Stimulated activated naive CD8-positive, alpha-beta T cell treated with anti-CD3 and anti-CD28 coated beads, Interleukin-15, Interleukin-2, amounts not matched to agents 100 U/mL and 50 U/mL, for 24 hours (primary cell): ENCODE measurements at regions not wholly inside any gene's neighbourhood (a gene's known extent, or its start where the extent isn't known, plus 50 kb on each side); places are given as distances from the start of the nearest gene placed in this dataset.

Source experiments
- ATAC-seq: fragments of 150-1000 bp; cut with Tn5 transposase; one replicate; pipeline ENCODE4 v1.10.0; 2021
- DNase-seq: peaks from one replicate; pipeline ENCODE4 v3.0.0; 2021

DNA sequence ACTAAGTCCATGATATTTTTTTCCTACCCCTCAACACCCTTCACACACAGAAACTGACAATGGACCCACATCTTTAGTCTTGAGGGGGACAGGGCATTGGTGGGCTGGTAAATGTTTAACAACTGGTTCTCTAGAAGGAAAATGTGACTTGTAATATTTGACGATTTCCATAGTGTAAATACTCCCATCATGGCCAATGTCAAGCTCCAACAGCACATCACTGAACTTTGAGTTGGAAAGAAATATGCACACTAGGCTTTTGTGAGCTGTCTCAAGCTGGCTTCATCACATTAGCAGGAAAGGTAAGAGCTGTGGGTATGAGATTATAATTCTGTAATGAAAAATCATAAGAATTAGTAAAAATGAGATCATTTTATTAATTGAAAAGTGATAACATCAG lies 189.9 kb upstream of the PRLR start:
- ATAC-seq = no peak
- no peak for DNase-seq

DNA sequence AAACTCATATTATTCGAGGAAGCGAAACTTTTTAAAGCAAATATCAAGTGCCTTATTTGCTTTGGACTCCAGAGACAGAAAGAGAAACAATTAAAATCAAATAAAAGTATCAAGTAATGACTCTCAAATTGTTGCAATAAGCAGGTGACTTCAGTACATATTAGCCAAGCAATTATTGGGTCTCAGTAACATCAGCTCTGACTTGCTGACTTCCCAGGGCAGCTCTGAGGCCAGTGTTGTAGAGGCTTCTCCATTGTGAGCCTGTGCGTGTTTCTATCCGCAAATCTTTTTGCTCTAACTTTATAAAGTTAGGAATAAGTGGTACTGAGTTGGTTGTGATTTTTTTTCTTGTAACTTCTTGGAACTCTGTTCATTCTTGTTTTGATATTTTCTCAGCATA lies 186.8 kb upstream of the PRLR start:
- ATAC-seq (no peak), DNase-seq (no peak)

DNA sequence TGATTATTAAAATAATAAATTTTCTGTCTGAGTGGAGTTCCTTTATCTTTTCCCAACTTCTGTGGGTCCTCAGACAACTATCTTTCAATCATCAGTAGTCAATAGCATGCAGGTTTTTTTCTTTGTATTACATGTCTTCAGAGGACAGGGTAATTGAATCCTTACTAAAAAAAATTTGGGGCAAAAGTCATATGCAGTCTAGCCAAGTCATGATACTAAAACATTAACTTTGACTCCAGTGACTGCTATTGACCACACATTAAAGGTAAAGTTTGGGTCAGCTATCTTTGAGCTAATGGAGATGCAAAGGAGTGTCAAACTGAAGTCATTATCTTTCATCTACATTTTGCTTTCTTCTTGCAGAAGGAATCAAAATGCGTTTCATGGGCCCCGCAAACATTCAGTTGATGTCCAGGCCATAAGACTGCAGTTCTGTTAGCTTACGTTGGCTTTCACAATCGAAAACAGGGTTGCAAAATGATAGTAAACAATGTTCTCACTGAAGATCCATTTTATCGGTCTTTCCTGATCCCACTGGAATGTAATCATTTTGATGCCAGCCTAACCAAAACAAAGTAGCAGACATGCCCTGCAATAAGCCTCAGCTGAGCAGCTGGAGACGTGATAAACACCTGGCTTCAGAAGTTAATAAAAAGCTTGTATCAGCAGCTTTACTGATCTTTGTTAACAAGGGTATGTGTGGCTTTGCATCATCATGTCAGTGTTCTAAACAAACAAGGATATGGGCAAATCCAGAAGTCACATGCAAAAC lies 186.1 kb upstream of the PRLR start:
- no peak for DNase-seq
- ATAC-seq = no peak

DNA sequence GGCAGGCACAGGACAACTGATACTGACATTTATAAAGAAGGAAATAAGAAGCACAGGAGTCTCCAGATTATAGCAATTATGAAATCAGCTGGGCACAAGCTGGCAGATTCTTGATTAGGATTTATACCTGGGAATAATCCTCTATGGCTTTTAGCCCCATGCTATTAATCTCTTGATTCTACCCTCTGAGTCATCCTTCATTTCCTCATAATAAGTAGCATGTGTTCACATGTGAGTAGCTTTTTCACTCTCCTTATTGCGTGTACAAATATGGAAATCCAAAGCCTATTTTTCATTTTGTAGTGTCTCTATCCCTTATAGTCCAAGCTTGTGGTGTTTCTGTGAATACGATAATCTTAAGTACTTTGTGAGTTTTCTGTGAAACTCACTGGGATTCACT lies 185.0 kb upstream of the PRLR start:
- ATAC-seq (no peak), DNase-seq (no peak)

DNA sequence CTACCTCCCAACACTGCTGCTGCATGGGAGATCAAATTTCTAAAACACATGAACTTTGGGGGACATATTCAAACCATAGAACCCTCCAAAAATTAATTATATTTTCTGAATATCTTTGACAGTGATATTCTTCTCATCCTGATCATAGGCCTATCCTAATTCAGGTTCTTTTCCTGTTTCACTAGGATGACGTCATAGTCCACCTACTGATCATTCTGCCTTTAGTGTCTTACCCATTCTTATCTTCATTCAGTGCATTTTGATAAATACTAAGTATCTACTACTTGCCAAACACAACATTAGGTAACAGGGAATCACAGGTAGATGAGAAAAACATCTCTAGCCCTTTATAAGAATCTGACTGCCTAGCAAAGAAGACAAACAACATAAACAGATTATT lies 179.1 kb upstream of the PRLR start:
- no peak for DNase-seq
- ATAC-seq = no peak

DNA sequence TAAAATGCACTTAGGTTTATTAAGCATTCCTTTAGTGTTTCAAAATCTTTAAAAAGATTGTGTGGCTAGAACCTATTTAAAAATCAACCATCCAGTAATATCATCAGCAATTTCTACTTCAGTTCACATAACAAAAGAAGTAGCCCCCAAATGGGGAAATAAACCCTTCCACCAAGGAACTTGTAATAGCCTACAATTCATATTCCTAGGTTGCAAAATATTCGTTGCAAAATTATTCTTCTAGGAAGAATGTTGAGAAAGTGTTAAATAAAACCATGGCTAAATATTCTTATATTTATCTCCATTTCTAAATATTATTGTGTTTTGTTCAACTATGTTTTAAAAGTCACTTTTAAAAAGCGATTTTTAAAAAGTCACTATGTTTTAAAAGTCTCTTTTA lies 177.9 kb upstream of the PRLR start:
- no peak for ATAC-seq
- DNase-seq = no peak

DNA sequence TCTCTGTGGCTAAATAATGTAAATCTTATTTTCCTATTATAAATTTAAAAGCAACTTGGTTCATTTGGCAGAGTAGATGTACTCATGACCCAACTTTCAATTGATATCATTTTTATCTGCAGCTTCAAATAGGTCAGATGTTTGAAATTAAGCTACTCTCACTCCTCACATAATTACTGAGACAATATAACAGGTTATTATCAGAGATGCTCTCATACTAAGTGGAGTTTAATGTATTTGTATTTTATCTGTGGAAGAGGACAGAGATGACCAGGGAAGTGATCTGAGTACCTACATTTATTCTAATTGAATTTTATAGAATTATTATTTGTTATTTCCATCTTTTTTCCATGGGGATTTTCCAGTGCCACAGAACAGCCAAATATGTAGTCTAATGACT lies 177.4 kb upstream of the PRLR start:
- DNase-seq (no peak), ATAC-seq (no peak)

DNA sequence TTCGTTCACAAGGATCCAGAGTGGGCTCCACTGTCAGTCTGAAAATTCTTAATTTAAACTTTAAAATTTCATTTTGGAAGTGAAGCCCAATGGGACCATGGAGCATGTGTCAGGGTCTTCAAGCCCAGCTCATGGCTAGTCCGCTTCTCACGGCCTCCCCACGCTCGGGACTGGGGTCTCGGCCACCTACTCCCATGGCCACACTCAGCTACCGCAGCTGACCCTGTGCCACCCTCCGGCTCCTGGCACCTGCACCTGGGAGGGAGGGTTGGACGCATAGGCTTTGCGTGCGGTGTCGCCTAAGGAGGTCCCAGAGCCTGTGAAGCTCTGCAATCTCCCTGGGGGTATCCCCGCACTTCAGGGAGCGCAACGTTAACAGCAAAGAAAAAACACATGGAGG lies 175.7 kb upstream of the PRLR start:
- ATAC-seq (no peak), DNase-seq (no peak)

DNA sequence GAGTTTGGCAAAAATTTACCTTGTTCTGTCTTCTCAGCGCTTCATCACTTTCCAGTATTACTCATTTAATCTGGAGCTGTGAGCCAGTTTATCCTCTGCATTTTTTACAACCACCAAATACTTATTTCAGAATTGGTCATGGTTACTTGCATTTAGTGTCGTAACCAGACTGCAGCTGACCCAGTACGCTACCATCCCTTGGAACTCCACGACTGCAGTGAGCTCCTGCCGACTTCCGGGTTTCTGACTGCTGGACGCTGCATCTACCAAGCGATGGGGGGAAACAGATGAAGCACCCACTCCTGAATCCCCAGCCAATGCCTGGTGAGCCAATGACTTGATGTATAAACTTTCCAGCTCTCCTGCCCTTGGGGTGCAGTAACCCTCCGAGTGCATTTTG lies 174.4 kb upstream of the PRLR start:
- ATAC-seq = no peak

DNA sequence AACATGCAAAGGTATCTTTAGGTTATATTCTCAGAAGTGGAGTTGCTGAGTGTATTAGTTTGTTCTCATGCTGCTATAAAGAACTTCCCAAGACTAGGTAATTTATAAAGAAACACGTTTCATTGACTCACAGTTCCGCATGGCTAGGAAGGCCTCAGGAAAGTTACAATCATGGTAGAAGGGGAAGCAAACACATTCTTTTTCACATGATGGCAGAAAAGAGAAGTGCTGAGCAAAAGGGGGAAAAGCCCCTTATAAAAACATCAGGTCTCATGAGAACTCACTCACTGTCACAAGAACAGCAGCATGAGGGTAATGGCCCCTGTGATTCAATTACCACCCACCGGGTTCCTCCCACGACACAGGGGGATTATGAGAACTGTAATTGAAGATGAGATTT lies 163.6 kb upstream of the PRLR start:
- DNase-seq = no peak
- no peak for ATAC-seq

More for the DNA sequence above, 174.4 kb upstream of the PRLR start:
- no peak for DNase-seq

DNA sequence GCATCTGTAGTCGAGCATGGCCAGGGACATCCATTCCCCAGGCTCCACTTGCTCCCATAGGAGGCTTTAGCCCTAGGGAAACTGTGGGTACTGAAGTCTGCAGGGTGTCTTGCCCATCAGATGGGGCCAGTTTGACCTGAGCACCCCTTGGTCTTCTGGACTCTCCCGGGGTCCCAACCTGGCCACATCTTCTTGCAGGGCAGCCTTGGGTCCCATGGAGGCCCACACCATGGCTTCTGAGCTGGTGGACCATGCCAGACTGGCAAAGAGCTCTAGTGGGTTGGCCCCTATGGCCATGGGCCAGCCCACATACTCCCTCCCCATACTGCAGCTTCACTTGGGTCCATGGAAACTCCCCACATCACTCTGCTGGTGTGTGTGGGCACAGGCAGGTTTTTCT lies 154.4 kb upstream of the PRLR start:
- no peak for ATAC-seq

DNA sequence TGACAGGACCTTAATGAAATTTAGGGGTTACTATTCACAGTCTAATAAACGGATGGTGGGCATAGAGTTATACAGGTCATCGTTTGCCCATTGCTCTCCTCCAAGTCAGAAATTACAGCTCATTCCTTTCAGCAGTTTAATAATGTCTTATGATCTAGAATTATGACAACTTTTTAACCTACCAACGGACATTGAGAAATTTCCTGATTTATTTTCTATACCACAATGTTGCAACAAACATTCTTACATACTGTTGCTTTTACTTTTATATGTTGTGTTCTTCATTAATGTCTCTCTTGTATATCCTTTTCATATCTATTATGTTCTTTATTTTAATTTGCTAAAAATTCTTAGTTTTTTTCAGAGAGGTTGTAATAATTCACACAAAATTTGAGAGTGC lies 152.8 kb upstream of the PRLR start:
- ATAC-seq (no peak), DNase-seq (no peak)

More for the DNA sequence above, 154.4 kb upstream of the PRLR start:
- no peak for DNase-seq

DNA sequence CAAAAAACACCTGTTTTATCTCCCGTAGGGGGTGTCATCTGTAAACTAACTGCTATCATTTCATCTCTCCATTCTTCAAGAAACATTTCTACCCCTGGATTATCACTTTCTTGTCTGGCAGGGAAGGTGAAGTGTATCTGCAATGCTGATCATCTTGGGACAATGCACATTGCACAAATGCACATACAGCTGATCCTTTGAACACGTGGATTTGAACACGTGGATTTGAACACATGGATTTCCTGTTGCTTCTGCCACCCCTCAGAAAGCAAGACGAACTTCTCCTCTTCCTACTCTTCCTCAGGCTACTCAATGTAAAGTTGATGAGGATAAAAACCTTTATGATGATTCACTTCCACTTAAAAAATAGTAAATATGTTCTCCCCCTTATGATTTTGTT lies 147.4 kb upstream of the PRLR start:
- DNase-seq (no peak), ATAC-seq (no peak)

DNA sequence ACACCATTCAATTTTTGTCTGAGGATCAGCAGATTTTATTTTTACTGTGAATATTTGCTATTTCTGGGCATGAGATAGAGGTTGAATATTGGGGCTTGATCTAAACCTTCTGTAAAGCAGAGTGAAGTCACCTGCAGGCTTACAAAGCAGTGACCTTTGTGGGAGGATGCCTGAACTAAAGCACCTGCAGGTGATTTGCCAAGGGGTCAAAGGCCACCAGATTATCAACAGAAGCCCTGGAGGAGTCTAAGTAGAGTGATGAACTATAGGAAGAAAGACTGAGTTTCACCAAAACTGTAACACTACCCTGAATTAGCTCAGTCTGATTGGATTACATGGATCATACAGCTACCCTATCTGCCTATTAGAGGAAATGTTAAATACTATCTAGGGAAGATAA lies 144.3 kb upstream of the PRLR start:
- ATAC-seq (no peak), DNase-seq (no peak)

DNA sequence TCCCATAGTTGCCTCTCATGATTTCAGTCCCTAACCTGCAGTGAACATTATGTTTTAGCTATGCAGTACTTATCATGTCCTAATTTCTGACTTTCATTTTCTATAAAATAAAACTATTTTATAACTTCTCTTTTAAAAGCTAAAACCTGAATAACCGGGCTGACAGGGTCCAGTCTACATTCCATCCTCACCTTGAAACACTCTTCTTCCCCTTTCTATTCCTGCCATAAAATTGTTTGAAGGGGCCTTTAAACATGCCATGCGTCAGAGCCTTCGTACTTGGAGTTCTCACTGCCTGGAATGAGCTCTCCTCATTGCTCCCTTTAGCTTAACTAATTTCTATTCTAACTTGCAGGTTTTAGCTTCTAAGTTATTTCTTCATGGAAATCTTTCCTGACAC lies 143.0 kb upstream of the PRLR start:
- DNase-seq (no peak), ATAC-seq (no peak)

DNA sequence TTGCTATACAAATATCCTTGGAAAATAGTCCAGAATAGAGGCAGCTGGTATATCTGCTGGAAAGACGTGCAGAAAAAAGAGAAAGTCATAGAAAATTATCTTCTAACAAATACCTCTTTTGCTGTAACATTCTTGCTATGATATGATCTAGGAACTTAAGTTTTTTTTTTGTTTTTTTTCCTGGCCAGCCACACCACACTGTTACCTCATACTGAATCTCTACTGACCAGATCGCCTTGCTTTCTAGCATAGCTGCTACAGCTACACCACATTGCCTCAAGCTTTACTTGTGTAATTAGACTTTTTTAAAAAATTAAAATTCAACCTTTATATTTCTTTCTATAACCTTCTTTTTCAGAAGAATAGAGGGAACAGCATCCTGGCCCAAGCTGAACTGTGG lies 142.2 kb upstream of the PRLR start:
- DNase-seq (no peak), ATAC-seq (no peak)

DNA sequence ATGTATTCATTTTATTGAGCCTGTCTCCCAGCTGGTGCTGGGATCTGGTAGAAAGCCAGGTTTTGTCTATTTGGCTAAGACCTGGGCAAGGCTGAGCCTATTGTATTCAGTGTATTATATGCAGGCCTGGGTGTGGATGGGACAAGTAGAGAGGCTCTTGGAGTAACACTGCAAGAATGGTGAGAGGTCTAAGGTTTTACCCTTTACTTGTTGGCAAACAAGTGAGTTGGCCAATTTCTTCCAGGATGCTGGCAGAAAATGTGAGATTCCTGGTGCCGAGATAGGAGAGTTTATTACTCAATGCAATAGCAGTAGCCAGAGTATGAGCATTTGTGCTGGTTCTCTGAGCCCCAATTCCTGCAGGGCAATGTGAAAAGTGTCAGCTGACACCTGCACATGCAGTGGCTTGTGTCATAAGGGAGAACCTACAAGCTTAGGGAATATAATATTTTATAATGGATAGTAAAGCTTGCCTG lies 141.7 kb upstream of the PRLR start:
- no peak for DNase-seq
- ATAC-seq = no peak

DNA sequence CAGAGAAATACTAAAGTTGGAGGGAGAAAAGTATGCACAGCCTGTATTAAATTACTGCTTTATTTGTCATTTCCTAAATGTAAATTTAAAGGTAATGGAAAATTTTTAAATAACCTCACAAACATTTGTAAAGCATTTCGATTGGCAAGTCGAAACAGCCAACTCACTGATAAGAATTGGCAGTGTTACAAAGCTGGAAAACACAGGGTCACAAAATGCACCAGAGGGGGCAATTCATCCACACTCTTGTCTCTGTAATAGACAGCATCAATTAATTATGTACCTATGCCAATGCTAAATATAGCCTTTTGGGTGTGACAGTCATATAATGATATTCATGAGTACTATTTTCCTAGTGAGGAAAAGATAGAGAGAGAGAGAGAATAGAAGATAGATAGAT lies 140.6 kb upstream of the PRLR start:
- ATAC-seq (no peak), DNase-seq (no peak)

DNA sequence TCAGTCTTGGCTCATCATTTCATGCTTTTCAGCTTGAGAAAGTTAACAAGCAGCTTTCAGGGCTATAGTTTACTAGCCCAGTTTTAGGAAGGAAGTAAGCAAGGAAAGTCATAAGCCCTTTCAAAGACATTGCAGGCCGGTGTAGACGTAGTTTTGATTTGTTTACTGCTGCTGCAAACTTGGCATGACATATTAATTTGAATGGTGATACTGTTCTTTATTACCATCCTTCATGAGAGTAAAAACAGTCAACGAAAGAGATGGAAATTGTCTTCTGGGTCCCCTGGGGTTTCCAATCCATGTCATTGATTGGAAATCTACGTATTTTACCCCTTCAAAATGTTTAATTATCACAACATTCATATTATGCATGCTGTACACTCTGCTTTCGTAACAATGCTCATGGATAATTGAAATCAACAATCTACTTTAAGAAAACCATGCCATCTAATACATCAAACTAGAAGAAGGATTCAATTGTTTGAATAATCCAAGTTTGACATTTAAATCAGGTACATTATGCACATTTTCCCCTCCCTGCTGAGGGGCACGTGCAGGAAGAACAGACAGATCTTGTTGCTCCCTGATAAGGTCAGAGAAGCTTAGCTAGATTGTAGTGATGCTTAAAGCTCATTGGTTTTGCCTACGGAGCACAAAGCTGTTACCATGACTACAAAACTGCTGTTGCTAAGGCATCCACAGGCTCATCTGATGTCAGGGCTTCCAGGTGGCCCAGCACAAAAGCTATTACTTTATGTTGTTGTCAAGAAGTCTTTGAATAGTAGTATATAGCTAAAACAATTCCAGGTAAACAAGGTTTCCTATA lies 139.9 kb upstream of the PRLR start:
- DNase-seq = no peak
- ATAC-seq = no peak

DNA sequence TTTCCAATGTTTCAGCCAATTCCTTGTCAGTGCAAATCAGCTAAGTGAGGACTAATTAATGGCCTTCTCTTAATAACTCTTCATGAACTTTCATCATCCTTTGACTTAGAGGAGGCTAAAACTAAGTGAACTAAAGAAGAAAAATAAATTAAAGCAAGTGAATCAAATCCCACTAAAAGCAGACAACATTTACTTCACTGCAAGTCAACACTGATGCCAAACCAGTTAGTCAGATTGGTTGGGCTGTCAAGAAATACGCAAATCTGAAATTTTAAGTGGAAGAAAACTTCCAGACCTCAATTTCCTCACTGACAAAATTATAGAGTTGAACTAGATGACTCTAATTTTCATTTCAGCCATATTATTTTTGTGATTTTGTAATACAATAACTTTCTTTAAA lies 137.2 kb upstream of the PRLR start:
- DNase-seq = no peak
- ATAC-seq = no peak

DNA sequence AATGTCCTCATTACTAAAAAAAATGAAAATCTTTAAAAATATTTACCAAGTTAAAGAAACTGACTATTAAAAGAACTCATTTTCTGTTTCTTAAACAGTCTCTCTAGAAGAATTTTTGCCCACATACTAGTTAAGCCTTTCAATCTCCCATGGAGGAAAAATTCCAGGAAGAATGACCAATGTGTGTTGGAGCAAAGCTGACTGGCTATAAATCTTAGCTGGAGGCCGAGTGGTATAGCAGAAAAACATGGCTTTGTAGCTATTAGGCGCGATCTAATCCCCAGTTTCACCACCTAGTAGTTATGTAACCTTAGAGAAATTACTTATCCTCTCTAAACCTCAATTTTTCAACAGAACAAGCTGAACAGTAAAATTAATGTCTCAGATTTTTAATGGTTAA lies 135.5 kb upstream of the PRLR start:
- ATAC-seq (no peak), DNase-seq (no peak)

DNA sequence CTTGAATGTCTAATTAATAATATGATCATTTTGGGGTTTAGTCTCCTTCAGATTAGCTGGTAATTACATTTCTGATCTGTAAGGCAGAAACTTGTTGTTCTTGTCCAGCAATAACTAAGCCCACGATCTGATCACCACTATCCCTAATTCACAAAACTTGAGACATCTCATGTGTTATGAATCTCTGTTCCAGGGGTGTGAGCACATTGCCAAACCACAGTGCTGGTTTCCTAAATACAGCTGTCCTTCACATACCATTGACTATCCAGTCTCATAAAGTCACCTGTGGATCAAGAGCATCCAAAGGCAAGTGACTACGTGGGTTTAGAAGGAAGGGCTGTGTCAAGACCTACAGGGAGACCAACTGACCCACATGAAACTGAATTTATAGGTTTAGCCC lies 134.1 kb upstream of the PRLR start:
- no peak for ATAC-seq
- DNase-seq = no peak

DNA sequence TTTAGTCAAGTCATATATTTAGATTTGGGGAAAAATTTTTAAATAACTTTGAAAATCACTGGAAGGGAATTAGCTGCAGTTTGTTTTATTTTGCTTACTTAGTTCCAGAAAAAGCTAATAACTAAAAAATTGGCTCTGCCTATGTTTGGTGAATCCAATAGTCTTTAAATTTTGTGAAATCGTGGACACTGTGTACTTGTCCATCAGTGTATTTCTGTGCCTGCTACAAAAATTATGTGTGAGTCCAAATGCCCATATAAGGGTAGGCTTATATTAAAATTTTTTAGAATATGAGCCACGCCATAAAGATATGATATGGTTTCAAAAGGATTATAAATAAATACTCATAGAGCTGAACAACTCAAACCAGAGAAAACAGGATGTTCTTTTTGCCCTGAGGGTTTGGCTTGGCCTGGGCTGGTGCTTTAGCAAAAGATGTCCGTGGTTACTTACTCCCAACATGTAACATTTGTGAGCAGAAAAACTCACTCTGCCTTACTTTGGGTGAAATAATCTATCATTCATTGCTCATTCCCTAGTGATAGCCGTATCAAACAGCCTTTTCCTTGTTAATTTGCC lies 133.2 kb upstream of the PRLR start:
- ATAC-seq (no peak), DNase-seq (no peak)
